Umbilical cord (tissue), 1 donor: ENCODE measurements at regions not wholly inside any gene's neighbourhood (a gene's known extent, or its start where the extent isn't known, plus 50 kb on each side); places are given as distances from the start of the nearest gene placed in this dataset.

Experiments
- DNase-seq: peaks from one replicate; pipeline ENCODE4 v3.0.0-alpha.2; 2015; ENCODE audit warnings: low spot score

DNA sequence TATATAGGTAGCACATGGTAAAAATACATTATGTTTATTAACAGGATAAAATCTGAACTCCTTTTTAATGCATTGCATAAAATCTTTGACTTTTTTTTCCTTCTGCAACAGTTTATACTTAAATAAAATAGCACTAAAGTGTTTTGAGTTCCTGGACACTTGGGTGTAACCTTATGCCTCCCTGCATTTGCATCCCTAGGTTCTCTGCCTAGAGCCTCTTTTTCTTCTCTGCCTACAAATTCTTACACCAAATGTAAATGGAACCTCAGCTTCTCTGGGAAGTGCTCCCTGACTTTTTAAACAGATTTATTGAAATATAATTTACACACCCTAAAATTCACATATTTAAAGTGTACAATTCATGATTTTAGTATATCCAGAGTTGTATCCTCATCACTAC lies 1017.6 kb downstream of the CNTNAP5 start:
- no peak for DNase-seq

DNA sequence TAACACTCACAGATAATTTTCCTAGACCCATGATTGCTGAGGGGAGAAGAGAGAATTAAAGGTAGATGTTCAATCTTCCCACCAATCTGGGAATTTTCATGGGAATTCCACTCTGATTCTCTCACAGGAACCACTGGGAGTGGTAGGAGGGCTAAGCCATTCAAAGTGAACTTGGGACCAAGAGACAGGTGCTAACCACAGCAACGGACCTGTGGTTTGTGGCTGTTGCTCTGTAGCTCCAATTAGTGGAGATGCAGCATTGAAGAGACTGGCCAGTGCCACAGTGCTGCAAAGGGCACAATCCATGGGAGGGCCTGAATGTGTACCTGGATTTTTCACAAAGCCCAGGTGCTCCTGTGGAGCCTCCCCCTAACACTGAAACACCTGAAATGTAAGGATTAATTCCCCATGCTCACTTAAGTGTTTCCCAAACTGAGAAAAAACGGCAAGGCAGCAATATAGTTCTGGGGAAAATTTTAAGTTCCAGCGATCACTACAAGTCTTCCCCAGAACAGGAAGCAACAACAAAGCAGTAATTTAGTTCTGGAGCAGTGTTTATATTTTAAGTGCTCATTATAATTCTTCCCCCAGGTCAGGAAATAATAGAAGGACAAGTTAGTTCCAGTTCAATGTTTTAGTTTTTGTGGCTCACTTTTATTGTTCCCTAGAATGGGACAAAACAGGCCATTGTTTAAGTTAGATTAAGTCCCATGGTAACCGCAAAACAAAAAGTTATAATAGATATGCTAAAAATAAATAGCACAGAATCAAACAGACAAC lies 1045.8 kb downstream of the CNTNAP5 start:
- no peak for DNase-seq

- DNase-seq, result no peak
Observed at GRCh38 chr2:125073440-125073839, 1048.4 kb downstream of the CNTNAP5 start.

GRCh38 chr2:125085904-125086303 lies 1060.8 kb downstream of the CNTNAP5 start:
- no peak for DNase-seq

DNA sequence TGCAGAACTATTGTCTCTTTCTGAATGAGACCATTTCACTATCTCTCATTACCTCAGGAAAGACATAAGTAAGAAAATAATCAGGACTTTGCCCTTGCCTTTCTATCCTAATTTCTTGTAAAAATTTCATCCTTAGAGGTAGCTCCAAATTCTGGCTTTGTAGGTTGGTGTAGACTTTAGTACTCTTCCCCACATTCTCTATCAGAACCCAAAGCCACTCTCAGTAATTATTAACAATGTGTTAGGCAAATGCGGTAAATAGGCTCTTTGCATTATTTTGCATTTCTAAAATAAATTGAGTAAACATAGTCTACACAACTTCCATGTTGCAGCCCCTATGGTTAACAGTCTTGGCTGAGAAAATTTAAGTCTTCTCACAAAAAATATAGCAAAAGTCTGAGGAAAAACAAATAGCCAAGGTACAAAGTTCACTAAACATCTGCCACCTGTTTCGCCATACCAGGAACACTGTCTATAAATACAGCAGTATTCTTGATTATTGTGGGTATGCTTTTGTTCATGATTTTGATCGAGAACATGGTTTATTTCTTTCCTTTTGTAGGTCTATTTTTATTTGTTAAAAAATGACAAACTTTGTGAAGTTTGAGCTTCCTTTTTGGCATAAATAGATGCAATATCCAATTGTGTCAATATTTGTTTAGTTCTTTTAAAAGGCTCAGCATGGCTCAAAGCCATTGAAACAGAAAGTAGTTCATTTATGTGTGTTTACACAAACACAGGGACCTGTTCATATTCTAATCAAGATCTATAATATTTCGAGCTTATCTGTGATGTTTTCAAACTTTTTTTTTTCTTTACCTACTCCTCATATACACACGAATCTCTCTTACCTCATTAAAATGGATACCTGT lies 1061.5 kb downstream of the CNTNAP5 start:
- no peak for DNase-seq

DNA sequence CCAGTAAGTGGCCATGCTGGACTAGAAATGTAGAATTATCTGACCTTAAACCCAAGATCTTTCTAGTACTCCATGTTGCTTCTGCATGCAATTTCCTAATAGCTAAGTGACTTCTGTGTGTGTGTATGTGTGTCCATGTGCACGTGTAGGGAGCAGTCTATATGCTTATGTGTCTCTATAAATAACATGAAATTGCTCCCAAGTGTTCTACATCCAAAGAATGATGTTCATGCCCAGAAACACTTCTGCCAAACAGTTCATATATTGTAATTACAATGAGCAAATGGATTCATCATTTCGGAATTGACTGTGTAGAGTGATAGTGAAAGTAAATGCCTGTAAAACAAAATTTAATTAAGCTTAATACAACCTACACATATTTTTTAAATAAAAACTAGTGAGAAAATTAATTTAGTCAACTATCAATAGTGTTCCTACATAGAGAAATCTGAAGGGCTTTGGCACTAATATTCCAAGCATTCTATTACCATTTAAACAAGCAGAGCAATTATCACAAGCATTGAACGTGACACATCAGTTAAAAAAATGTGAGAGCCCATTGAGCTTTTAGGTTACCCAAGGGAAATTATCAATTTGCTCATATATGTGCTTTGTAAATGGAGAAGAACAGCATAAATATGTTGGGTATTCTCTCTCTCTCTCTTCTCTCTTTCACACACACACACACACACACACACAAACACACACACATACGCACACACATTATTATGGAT lies 1067.4 kb downstream of the CNTNAP5 start:
- DNase-seq, result no peak

- peak; percentile 2 for DNase-seq
Observed at GRCh38 chr2:125095826-125096225, 1070.7 kb downstream of the CNTNAP5 start.

- no peak for DNase-seq
Observed at GRCh38 chr2:125106710-125107109, 1081.6 kb downstream of the CNTNAP5 start.

GRCh38 chr2:125107446-125107845 lies 1082.4 kb downstream of the CNTNAP5 start:
- DNase-seq, result no peak

GRCh38 chr2:125108251-125108650 lies 1083.2 kb downstream of the CNTNAP5 start:
- DNase-seq, result no peak

DNA sequence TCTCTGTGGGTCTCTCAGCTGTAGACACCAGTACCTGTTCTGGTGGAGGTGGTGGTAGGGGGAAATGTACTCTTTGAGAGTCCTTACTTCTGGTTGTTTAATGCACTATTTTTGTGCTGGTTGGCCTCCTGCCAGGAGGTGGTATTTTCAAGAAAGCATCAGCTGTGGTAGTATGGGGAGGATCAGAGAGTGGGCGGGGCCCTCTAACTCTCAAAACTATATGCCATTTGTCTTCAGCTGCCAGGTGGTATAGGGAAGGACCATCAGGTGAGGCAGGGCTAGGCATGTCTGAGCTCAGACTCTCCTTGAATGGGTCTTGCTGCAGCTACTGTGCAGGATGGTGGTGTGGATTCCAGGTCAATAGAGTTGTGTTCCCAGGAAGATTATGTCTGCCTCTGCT lies 1100.8 kb downstream of the CNTNAP5 start:
- no peak for DNase-seq

GRCh38 chr2:125160947-125161346 lies 1135.9 kb downstream of the CNTNAP5 start:
- no peak for DNase-seq

DNA sequence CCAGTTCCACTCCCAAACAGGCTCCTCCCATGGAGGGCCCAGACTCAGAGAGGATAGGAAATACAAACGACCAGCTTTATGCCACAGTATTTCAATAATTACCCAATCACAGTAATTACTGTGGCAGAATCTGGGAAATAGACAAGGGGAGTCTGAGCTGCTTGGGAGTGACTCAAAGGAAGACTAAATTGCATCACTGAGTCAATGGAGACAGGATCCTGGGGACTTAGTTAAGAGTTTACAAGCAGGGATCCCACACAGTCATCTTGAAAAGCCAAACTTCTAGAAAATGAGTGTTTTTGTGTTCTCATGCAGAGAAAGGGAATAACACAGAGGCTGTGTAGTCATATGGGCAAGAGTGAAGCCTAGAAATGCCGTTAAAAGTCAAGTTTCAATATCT lies 1142.1 kb downstream of the CNTNAP5 start:
- DNase-seq, result no peak

DNA sequence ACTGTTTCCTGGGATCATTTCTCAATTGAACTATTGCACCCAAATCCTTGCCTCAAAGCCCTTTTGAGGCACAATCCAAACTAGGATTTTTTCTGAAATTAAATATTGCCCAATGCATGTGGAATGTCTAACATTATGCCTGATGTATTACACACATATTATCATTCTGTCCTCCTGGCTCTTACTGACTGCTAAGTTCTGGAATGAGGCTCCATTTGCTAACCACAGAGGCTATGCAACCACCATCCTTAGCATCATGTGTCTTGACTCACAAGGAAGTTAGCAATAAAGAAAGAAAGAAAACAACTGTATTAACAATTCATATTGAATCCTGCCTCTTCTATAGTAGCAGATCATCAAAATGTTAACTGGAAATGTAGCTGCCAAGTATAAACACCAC lies 1142.7 kb downstream of the CNTNAP5 start:
- DNase-seq, result peak; percentile 1

DNA sequence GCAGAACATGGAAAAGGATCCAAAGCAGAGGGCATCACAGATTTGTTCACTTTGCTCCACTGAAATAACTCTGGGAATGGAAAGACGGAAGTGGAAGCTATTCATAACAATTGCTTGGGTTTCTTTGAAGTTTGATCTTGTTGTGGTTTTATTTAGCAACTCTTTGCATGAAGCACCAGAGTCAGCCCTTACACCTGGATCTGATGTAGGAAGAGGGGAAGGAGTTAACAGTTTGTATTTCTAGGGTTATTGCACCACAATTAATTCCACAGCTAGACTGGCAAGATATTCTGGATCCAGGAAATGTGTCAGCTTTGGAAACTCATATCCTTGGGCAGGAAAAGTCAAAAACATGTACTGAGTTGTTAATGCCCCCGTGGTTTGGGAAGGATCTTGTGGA lies 1143.4 kb downstream of the CNTNAP5 start:
- DNase-seq, result no peak

GRCh38 chr2:125169022-125169763 lies 1144.1 kb downstream of the CNTNAP5 start:
- no peak for DNase-seq

- no peak for DNase-seq
Observed at GRCh38 chr2:125169764-125170146, 1144.7 kb downstream of the CNTNAP5 start.

DNA sequence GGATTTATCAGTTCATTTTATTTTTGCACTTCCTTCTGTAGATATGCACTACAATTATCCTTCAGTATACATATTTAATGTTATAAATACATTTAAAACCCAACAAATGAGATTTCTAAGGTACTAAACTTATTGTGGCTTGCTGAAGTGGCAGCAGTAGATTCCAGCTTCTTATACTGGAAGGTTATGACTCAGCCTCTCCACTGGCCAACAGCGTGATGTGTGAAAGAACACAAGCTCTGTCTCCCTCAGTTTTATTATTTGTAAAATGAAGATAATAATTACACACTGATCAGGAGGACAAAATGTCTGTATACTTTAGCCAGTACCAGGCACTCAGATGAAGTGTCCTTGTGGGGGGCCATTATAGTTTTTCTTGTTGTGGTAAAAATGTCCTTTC lies 1147.1 kb downstream of the CNTNAP5 start:
- DNase-seq, result no peak

- DNase-seq, result no peak
Observed at GRCh38 chr2:125175415-125175814, 1150.3 kb downstream of the CNTNAP5 start.

DNA sequence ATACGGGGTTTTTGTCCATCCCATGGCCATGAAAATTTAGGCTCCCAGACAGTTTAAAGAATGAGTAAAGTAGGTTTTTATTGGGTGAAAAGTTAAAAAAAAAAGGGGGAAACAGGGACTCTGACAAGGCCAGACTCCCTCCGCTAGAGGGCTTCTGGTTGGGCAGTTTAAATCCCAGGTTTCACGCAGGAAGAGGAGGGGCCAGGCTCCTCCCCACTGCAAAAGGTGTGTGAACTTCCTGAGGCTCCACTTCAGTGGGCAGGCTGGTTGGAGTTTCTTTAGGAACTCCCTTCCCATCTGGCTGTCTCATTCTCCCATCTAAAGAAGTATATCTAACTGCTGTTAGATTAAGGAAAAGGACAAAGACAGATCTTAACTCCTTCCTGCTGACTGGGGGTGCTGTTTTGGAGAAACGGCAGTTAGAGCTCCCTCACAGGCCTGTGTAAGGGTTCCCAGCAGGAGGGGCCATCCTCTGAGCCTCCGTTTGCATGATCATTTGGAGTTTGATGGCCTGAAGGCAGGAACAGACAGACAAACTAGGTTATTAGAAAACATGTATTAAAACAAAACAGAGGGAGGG lies 1160.7 kb downstream of the CNTNAP5 start:
- no peak for DNase-seq

DNA sequence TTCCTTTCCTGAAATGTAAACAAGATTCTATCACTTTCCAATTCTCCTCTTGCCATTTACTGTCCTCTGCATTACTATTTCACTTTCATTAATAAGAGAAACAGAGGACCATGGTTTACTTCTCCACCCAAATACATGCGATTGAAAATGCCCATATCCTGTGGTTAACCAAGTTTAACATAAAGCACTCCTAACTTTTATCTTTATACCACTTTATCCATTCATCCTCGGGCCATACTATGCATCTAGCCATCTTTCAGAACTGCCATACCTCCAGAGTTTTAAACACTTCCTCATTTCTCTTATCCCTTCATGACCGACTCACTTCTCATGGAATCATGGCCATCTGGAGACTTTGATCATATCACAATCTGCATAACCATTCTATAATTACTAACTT lies 1182.3 kb downstream of the CNTNAP5 start:
- no peak for DNase-seq
